GM23248 (cell line): ENCODE measurements at regions not wholly inside any gene's neighbourhood (a gene's known extent, or its start where the extent isn't known, plus 50 kb on each side); places are given as distances from the start of the nearest gene placed in this dataset.

Experiments
- EZH2 ChIP-seq: fragments of 200-600 bp; sonication (generic); IDR thresholded peaks from 2 replicates; pipeline ENCODE4 v1.6.1; 2018; ENCODE audit warnings: antibody characterized with exemption, mild to moderate bottlenecking; ENCODE audit not compliant: insufficient read depth, poor library complexity, severe bottlenecking
- EZH2phosphoT487 ChIP-seq: fragments of 200-600 bp; sonication (generic); IDR thresholded peaks from 2 replicates; pipeline ENCODE4 v1.6.1; 2018; ENCODE audit warnings: antibody characterized with exemption, moderate library complexity, mild to moderate bottlenecking, low read depth; ENCODE audit not compliant: insufficient read depth

GRCh38 chr4:82216219-82216618 is 157.6 kb downstream of the HNRNPD start:
- TF ChIP-seq EZH2 (no peak), EZH2phosphoT487 (no peak)
